ENCODE measurements at regions not wholly inside any gene's neighbourhood (a gene's known extent, or its start where the extent isn't known, plus 50 kb on each side); places are given as distances from the start of the nearest gene placed in this dataset.
"Not testable (repeated sequence)": the region's sequence is repeated elsewhere in the genome, so short reads cannot be mapped to it uniquely, and the experiment has no call there.

- DNase-seq (ENCODE audit: low read depth): peak; percentile 56
Observed at GRCh38 chr9:66601472-66601871, 299.1 kb upstream of the ZNF658 start.

DNA sequence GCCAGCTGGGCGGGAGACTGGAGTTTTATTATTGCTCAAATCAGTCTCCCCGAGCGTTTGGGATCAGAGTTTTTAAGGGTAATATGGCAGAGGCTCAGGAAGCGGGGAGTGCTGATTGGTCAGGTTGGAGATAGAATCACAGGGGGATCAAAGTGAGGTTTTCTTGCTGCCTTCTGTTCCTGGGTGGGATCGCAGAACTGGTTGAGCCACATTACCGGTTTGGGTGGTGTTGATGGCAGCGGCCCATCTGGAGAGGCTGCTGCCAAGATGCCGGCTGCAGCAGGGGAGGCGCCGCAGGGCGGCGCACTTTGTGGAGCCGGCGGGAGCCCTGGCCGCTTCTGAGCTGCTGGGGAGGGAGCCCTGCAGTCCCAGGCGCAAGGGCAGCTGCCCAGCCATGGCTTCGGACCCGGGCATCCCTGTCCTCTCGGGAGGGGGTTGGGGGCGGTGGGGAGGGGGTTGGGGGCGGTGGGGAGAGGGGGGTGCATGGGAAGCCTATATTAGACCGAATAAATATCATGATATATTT is 268.9 kb upstream of the ZNF658 start:
- DNase-seq (ENCODE audit: low read depth): not testable (repeated sequence)

DNA sequence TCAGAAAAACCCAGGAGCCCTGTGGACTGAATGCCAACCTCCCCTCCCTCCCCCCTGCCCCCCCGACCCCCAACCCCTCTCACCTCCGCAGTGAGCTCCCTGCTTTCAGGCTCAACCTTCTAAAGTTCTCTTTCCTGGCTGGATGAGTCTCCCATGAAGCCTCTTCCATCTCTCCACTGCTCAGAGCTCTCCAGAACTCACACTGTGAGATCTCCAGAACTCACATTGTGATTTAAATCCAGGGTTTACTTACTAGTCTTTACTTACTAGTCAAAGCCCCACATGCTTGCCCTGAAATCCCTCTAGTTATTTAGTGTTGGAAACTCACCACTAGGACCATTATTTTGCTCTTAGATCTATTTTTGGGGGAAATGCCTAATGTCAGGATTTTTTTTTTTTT is 252.8 kb upstream of the ZNF658 start:
- not testable (repeated sequence) for DNase-seq (ENCODE audit: low read depth)

- DNase-seq (ENCODE audit: low read depth): not testable (repeated sequence)
Observed at GRCh38 chr9:66690242-66690641, 210.3 kb upstream of the ZNF658 start.

GRCh38 chr9:66695561-66696240 is 204.8 kb upstream of the ZNF658 start:
- DNase-seq (ENCODE audit: low read depth): not testable (repeated sequence)

DNA sequence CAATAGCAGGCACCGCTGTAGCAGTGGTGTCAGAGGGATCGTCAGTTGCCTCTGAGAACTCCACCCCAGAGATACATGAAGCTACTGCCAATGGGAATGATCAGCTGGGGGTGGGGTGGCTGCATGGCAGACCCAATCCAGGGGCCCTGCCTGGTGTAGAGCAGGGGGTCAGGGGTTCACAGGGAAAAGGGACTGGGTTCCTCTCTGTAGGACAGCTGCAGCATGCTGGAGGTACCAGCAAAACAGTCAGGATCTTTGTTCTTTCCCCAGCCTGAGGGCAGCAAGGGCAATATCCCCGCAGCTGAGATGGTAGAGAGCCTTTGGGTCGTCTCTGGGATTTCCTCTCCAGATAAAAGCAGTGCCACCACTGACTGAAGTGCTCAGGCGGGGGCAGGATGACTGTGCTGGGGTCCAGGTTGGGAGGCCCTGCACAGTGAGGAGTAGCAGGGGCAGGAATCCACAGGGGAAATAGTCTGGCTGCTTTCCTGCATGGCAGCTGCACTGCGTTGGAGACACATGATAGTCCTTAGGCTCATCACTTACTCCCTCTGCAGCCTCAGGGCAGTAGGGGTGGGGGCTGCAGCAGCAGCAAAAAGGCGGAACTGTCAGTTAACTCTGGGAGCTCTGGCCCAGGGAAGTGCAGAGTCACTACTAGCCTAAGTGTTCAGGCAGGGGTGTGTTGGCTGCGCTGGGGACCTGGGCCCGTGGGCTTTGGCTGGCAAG is 203.0 kb upstream of the ZNF658 start:
- DNase-seq (ENCODE audit: low read depth): not testable (repeated sequence)

DNA sequence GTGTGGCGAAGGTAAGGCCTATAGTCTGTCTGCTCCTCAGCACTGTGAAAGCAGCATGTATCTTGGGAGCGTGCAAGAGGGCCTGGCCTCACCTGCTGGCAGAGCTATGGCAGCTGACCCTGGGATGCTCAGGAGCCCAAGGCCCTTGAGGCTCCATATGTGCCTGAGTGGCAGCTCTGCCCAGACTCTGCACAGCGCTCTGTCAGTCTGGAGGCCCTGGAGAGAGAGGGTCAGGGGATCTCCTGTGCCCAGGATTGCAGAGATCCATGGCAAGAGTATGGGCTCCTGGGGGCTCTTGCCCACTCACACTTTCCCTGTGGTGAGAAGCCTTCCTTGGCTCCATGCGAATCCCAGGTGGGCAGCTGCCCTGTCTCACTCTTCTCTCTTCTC is 202.5 kb upstream of the ZNF658 start:
- DNase-seq (ENCODE audit: low read depth): not testable (repeated sequence)

DNA sequence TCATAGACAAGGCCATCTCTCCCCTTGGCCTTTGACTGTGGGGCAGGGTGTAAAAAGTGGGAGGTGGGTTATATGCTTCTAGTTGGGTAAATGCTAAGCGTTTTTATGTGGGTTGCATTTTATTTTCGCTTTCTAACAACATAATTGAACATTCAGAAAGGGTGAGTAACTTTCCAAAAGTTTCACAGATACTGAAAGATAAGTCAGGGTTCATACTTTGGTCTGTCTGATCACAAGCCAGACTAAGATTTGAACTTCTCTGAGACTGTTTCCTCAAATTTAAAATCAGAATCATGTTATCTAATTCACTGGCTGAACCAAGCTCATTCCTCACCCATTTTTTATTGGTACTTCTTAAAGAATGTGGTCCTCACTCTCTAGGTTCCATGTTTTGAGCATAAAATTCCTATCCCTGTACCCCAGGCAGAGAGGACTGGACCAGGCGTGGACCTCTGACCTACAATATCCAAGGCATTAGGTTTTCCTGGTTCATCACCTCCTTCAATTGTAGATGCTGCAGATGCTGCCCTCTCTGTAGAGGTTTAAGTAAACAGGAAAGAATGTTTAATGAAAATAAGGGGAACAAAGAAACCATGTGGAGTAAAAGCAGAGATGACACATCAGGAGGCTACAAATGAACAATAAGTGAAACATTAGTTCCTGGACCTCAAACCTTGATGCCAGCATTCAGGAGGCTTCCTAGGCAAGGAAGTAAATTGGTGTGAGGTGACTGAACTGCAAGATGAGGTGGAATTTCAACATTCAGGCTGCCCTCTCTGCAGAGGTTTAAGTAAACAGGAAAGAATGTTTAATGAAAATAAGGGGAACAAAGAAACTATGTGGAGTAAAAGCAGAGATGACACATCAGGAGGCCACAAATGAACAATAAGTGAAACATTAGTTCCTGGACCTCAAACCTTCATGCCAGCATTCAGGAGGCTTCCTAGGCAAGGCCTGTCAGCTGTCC is 198.8 kb upstream of the ZNF658 start:
- not testable (repeated sequence) for DNase-seq (ENCODE audit: low read depth)

- not testable (repeated sequence) for DNase-seq (ENCODE audit: low read depth)
Observed at GRCh38 chr9:66711553-66711952, 189.0 kb upstream of the ZNF658 start.

GRCh38 chr9:66712870-66713269 is 187.7 kb upstream of the ZNF658 start:
- not testable (repeated sequence) for DNase-seq (ENCODE audit: low read depth)

DNA sequence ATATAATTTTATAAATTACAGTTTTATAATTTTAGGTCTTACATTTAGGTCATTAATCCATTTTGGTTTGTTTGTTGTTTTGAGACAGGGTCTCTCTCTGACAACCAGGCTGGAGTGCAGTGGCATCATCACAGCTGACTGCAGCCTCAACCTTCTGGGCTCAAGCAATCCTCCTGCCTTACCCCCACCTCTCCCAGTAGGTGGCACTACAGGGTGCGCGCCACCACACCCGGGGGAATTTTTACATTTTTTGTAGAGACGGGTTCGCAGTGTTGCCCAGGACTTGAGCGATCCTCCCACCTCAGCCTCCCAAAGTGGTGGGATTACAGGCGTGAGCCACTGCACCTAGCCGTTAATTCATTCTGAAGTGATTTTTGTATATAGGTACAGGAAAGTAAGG is 187.0 kb upstream of the ZNF658 start:
- DNase-seq (ENCODE audit: low read depth): not testable (repeated sequence)

- not testable (repeated sequence) for DNase-seq (ENCODE audit: low read depth)
Observed at GRCh38 chr9:66720845-66721244, 179.7 kb upstream of the ZNF658 start.

DNA sequence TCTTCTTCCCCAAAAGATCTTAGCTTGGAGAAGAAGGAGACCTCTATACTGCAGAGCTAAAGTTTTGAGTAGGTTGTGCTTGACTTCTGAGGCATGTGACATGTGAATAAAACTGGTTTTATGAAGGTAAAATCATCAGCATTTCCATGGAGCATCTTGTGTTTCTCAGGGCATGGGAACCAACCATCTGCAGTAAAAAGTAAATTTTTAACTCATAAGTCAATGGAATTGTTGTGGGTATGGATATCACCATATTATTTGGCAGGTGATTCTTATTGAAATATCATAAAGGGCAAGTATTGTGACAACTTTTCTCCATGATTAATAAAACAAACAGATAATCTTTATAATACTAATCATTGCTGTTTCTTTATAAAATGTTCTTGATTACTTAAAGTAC is 173.0 kb upstream of the ZNF658 start:
- not testable (repeated sequence) for DNase-seq (ENCODE audit: low read depth)

DNA sequence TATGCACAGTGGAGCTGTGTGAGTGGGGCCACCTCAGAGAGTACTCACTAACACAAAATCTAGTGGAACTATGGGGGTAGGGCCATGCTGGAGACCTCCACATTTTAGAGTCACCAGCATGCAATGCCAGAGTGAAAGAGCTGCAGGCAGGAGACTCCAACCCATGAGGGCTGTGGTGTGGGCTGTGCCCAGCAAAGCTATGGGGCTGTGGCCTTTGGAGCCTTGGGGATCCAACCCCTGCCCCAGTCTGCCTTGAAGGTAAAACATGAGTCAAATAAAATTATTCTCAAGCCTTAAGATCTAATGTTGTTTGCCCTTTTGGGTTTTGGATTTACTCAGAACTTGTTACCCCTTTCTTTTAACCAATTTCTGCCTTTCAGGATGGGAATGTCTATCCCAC is 163.8 kb upstream of the ZNF658 start:
- not testable (repeated sequence) for DNase-seq (ENCODE audit: low read depth)

- DNase-seq (ENCODE audit: low read depth): not testable (repeated sequence)
Observed at GRCh38 chr9:66738418-66738817, 162.1 kb upstream of the ZNF658 start.

GRCh38 chr9:66740136-66740535 is 160.4 kb upstream of the ZNF658 start:
- not testable (repeated sequence) for DNase-seq (ENCODE audit: low read depth)

GRCh38 chr9:66745846-66746245 is 154.7 kb upstream of the ZNF658 start:
- not testable (repeated sequence) for DNase-seq (ENCODE audit: low read depth)

- not testable (repeated sequence) for DNase-seq (ENCODE audit: low read depth)
Observed at GRCh38 chr9:66752324-66752923, 148.1 kb upstream of the ZNF658 start.

GRCh38 chr9:66759825-66760492 is 140.6 kb upstream of the ZNF658 start:
- not testable (repeated sequence) for DNase-seq (ENCODE audit: low read depth)

DNA sequence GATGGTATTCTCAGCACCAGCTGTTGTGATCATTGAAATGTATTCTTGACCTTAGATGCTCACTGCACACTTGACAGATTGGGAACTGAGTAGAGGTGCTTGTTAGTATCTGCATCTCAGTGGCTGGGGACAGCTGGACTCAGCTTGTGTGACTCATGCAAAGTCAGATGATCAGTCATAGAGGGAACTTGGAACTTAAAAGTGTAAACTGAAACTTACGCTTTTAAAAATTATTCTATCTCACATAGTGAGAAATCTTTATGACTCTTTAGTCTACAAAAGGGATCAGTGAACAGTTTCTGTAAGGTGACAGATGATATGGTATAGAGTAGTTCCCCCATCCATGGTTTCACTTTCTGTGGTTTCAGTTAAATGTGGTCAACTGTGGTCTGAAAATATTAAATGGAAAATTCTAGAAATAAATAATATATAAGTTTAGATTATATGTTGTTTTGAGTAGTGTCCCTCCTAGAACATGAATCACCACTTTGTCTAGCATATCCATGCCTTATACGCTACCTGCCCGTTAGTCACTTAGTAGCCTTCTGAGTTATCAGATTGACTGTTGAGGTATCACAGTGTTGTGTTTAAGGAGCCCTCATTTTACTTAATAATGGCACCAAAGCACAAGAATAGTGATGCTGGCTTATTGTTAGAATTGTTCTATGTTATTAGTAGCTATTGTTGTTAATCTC is 135.6 kb upstream of the ZNF658 start:
- not testable (repeated sequence) for DNase-seq (ENCODE audit: low read depth)
